T1000 (cell line): ENCODE measurements at regions not wholly inside any gene's neighbourhood (a gene's known extent, or its start where the extent isn't known, plus 50 kb on each side); places are given as distances from the start of the nearest gene placed in this dataset.

ENCODE experiments used
- DNase-seq: peaks from one replicate; lab custom pipeline; 2025; ENCODE audit warnings: mixed read lengths; lab: John Stamatoyannopoulos, UW

DNA sequence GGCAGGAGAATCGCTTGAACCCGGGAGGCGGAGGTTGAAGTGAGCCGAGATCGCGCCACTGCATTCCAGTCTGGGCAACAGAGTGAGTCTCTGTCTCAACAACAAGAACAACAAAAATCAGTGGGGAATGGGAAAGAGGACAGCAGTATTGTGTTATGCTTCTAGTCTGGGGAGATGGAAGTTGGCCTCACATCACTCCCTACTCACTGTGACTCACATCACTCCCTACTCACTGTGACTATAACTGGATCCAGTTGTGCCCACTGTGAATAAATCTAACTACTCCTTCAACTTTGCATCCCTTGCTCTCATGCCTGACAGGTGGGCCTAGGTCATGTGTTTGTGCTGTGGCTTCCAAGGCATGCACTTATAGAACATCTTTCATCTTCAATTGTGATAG lies 285.4 kb upstream of the USP24 start:
- no peak for DNase-seq

DNA sequence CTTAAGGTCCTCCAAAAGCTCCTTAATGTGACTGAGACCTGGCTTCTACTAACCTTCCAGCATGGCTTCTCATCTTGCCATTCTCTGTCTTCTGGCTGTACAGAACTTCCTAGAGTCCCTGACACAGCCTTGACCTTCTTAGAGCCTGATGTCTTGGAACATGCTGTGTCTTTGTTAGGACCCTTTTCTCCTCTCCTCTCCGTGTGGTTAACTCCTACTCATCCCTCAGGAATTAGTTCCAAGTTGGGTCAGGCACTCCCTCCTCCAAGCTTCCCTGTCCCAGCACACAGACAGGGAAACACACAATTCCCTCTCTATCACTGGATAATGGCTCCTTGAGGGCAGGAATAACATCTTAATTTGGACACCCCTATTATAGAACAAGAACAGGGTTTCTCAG lies 275.4 kb upstream of the USP24 start:
- DNase-seq = no peak

DNA sequence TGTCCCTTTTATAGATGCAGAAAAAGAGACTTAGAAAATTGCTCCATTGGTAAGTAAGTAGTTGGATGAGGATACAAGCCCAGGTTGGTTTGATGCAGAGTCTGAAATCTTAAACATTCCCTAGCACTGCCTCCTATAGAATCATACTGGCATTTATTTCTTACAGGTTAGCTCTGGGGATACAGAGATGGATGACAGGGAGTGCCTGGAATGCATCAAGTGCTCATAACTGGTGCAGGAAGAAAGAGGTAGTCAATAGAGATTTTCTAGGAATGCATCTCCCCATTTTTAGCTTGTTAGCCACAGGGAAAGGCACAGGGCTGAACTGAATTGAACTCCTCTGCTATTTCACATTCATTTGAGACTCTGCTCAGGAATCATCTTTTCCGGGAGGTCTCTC lies 269.0 kb upstream of the USP24 start:
- no peak for DNase-seq

DNA sequence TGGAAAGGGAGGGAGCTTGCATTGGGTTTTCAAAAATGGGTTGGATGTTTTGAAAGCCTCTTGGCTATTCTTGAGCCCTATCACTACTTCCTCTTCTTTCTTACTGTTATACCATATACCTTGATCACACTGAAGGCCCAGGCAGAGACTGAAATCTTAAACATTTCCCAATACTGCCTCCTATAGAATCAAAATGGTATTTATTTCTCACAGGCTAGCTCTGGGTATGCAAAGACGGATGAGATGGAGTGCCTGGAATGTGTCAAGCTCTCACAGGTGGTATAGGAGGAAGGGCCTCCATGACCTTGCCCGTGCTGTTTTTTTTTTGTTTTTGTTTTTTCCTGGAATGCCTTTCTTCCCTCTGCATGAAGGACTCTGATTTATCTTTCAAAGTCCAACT lies 268.4 kb upstream of the USP24 start:
- DNase-seq = no peak

DNA sequence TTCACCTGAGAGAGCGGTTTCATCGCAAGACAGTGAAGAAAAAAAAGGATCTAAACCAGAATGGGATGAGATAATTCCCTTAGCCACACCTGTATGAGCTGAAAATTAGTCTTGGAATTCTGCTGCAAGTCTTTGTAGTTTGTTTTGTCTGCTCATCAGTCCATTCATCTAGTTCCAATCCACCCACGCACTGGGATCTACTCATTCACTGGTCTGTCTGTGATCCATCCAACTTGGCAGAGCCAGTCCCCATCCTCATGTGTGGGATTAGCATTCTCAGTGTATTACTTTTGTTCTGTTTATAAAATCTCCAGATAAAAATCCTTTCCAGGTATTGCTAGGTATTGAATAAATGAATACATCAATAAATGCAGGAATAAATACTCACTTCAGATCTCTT lies 266.5 kb upstream of the USP24 start:
- DNase-seq = no peak

DNA sequence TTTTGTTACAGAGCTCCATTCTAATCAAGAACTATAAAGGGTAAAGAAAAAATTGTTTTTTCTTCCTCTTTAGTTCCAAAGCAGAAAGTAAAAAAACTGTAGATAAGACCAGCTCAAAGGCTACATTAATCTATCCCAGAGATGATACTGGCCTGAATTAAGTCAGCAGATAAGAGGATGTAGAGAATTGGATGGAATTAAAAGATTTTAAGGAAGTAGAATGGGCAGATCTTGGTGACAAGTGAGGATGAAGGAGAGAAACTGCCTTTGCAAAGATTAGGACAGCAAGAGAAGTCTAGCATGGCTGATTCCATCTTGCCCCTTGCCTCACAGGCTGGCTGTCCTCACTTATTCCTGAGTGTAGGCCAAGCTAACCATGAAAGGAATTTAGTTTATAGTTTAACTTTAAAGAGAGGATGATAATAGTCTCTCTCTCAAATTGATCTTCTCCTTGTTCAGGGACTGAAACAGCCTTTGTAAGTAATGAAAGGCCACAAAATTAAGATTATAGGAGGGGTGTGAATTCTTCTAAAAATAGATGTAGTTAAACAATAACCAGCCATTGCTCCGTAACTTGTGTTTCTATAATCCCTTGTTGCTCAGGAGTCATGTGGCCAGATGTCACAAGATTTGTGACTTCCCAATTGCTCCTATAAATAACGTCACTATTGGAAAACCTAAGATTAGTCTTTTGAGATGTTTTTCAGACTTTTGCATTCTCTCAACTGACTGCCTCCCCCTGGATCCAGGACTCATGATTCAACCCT lies 265.0 kb upstream of the USP24 start:
- DNase-seq = no peak

DNA sequence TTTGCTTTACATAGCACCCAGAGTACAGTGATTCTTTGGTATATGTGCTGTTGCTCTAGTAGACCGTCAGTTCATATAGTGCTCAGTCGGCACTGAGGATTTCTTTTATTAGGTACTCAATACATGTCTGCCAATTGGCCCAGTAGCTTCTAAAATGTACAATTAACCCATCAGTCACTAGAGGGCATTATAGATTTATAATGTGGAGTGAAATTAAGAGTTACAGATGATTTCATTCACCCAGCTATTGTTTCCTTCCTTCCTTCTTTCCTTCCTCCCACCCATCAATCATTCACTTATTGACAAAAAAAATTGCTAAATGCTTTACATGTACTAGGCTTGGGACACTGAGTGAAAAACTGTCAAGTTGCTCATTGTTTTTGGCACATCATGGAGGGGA lies 263.6 kb upstream of the USP24 start:
- DNase-seq = no peak

DNA sequence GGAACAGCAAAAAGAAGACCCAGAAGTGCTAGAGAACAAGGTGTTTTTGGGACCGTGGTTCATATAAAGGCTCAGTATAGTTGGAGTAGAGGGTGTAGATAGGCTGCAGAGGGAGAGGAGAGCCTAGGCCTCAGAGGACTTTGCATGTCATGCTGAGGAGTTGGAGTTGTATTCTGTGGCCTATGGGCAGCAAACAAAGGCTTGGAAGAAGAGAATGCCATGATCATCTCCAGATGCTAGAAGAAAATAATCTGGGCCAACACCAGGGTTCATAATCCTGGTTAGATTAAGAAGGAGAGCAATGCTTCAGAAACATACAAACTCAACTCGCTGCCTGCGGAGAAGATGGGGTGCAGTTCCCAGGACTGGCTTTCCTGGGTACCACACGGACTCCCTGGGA lies 262.8 kb upstream of the USP24 start:
- no peak for DNase-seq

DNA sequence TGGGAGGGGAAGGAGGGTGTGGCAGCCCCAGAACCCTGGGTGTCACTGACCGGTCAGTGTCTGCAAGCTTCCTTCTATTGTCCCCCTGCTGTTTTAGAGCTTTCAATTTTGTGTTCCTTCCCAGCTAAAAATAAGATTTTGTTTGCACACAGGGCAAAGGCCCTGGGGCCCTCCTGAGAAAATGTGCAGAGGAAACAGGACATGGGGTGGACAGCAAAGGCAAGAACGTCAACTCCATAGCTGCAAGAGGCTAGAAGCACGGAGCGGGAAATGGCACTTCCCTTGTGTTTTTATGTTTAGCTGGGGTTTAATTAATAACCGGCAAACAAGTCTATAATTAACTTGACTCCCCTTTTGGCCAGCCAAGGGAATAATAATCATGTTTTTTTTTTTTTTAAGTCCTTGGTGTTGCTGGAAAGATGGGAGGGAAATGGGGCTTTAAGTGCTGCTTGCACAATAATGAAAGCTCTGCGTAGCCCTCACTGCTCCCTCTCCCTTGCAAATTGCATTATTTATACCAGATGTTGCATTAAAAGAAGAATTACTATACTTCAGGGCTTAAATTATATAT lies 261.4 kb upstream of the USP24 start:
- no peak for DNase-seq

DNA sequence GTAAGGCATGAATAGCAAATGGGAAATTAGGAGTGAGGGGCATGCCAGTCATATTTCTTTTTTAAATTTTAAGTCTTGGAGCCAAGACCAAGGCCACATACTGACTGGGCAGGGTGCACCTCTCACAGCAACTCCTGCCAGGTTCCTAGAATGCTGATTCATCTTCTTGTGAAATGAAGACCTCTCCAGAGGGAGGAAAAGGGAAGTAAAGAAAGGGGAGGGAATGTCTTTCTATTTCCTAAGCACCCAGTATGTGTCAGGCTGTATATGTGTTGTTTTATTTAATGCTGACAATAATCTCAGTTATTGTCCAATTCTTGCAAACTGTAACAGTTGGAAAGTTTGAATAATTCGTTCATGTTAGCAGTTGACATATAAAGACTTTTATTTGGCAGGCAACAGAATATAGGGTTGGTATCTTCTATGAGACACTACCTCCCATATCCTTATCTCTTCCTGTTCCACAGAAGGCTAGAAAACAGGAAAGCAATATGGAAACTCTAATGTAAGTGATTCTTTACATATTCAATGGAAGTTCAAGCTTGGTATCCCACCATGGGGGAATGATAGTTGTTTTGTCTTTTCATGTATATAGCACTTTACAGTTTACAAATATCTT lies 259.1 kb upstream of the USP24 start:
- DNase-seq = no peak

DNA sequence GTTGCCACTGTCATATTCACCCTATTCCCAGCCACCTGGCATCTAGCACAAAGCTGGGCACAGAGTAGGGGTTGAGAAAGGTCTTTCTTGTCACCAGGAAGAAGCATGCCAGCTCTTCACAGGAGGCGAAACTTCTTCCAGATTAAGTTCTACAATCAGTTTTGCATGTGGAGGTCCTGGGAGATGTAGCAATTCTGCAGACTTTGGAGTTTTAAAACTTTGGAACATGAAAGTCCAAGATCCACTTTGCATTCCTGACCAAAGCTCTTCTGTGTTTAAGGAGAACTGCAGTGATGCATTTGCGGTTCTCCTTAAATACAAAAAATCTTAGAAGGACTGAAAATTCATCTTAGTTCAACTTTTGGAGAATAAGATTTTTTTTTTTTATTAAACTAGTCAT lies 258.5 kb upstream of the USP24 start:
- DNase-seq = no peak

DNA sequence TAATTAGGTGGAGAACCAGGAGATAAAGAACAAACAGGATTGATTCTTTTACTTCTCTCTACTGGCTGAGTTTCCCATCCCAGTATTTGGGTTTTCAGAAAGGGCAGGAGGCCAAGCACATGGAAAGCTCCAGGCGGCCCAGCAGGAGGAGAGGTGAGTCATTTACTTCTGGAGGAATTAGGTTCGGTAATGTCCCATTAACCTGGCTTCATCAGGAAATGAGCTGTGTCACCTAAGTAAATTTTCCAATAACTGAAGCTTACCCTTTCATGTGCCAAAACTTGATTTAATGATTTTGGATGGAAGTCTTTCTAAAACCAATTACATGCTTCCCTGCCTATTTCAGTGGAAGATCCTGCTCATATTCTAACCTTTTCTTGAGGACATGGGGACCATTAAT lies 257.6 kb upstream of the USP24 start:
- no peak for DNase-seq

DNA sequence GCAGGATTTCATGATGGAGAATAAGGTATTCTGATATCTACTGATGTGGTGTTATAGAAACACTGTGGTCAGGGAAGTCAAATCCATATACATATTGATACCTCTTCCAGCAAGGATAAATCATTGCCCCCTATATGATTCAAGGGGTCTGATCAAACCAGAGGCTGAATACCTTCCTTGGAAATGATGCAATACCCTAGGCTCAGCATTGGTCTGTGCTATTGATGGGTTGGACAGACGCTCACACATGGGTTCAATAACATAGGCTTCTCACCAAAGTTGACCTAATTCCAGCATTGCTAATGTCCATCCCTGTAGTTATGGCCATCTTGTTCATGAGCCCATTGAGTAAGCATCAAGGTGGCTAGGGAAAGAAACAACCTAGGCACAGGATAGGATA lies 257.0 kb upstream of the USP24 start:
- no peak for DNase-seq

DNA sequence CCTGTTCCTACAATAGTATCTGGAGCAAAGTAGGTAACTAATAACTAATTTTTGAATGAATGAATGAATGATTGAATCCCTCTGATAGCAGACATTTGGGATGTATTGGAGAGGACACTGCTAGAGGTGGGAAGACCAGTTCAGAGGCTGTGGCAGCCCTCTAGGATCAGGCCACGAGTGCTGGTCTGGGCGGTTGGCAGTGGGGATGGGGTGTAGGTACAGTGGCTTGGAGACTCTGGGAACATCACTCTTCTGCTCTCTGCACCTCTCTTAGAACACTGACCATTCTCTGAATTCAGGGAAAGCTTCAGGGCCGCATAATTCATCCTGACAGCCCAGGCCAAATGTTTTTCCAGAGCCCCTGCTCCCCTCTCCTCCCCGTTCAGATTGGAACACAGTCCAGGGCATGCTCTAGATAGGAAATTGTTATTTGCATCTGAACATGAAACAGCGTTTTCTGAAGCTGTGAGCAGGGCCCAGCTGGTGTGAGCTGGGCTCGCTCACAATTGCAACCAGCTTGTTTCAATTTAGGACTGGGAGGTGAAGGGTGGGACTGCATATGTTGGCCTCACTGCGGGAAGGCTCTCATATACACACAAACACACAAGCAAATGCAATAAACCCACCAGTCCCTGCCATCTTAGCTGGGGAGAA lies 253.1 kb upstream of the USP24 start:
- DNase-seq = no peak

DNA sequence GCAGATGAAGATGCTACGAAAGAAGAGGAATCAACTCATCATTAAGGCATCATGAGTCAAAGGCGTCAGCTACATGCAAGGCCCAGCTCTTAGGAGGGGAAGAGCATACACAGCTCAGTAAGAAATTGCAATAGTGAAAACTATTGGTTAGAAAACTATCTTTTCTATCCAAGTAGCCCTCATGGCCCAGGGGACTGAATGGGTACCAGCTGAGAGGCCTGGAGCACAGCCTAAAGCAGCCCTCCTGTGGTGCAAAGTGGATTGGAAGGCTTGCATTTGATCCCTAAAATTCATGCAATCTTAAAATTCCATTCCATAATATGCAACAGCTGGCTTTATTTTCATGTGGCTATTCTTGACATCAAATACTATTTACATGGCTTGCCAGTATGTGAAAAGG lies 251.8 kb upstream of the USP24 start:
- DNase-seq = no peak

DNA sequence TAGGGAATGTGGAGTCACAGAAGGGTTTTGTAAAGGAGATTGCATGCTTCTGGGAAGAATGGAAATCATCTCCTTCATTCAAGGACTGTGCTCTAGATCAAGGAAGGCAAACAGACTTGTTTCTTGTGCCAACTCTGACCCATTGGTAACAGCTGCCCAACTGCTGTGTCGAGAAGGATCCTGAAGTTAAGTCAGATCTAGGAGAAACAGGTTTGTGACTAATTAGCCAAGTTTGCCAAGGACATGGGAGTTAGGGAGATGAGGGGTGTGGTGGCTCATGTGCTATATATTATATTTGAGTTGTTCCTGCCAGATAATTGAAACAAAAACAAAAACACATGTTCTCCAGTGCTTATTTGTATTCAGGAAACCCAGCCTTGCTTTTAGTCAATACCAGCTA lies 251.2 kb upstream of the USP24 start:
- no peak for DNase-seq

DNA sequence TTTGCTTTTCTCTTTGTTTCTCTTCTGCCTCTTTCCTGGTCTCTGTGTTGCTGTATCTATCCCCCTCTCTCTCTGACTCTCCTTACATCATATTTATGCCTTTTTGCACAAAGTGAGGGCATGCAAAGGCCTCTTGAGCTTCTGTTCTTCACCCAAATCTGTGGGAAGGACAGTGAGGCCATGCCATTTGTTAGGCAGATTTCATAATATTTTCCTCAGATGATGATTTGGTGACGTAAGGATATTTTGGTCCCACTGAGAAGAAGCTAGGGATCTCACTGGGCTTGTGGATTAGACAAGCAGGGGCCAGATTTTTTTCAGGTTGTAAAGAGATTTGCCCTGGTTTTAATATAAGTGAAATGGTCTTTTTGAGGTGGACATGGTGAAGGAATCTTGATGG lies 249.4 kb upstream of the USP24 start:
- no peak for DNase-seq

DNA sequence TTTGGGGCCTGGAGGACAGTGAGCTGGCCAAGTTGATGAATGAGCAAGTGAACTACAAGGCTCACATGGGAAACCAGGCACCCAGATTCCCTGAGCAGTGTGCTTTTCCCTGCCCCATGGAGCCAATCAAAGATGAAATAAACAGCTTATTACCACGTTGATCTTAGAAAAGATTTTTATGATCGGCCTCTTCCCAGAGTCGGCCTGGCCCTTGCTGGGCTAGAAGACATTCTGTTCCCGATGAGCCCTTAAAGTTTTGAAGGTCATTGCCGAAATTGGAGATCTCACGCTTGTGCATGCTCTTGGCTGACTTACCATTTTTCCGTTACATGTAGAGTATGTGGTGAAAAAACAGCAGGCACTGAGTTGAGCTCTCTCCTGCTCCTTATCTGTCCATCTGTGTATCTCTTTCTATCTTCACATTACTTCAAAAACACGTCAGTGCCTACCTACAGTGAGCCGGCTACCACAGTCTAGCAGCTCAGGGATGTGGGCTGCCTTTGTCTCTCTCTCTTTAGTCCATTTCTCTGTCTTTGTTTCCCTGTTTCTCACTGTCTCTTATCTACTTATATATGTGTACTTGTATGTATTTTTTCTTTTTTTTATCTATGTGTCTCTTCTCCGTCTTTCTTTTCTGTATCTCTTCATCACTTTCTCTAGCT lies 248.8 kb upstream of the USP24 start:
- no peak for DNase-seq

DNA sequence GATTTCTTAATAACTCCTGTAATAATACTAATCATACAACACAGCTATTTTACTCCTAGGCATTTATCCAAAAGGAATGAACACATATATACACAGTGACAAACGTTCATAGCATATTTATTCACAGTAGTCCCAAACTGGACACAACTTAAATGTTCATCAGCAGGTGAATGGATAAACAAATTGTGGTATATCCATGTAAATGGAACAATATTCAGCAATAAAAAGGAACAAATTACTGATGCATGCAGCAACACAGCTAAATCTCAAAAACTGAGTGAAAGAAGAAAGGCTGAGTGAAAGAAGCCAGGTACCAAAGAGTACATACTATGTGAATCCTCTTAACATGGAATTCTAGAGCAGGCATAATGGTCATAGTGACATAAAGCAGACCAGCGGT lies 242.7 kb upstream of the USP24 start:
- no peak for DNase-seq

DNA sequence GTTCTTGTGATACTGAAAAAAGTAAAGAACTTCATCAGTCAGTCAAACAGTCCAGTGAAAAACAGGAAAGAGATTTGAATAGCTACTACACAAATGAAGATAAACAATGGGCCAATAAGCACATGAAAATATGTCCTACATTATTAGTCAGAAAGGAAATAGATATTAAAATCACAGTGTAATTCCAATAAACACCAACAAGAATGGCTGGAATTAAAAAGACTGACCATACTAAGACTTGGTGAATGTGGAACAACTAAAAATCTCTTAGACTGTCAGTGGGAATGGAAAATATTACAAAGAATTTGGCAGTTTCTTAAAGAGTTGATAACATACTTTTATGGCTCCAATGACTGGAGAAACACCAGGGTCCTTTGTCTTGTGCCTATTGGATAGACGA lies 241.8 kb upstream of the USP24 start:
- DNase-seq = no peak

DNA sequence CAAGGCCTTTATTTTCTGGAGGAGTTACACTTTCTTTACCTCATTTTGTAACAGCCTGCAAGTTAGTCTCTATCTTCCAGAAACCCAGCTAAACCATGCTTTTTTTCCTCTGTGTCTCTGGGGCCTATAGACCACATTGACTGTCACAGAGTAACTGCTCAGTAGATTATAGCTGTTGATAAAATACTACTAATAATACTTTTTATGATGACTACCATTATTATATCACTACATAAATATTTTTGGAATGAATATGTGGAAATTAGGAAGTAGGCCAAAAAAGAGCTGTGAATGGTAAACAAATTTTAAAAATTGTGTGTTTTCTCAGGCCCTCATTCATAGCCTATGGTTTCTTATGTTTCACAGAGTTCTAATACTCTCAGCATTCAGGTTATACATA lies 233.1 kb upstream of the USP24 start:
- no peak for DNase-seq

DNA sequence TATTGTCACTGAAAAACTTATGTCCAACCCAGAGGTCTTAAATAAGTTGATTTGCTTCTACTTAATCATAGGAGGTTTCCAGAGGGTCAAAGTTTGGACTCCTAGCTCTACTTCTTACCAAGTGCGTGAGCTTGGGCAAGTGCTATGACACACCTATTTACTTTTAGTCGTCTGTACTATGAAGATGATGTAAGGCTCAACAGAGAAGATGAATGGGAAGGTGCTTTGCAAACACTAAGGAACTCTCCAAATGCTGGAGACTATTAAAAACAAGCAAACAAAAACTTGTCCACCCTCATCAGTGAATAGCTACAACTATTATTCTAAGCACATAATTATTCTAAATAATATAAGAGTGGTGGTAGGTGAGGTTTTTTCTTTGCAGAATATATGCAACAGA lies 232.3 kb upstream of the USP24 start:
- DNase-seq = no peak

DNA sequence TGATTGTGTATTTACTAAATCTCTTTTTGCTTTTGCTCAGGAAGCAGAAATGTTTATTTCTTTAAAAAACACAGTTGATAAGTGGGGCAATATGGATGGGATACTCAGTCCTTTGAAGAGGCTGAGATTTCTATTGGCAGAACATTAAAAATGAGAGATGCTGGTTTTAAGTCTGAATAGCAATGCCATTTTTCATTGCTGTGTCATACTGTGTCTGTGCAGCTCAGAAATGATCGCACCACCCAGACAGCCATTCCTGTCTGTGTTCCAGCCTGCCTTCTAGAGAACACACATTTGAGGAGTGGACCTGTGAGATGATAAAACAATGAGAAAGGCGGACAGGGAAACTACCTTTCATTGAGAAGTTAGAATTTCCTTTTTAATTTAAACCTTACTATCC lies 231.2 kb upstream of the USP24 start:
- no peak for DNase-seq
